Activated CD8-positive, alpha-beta T cell treated with anti-CD3 and anti-CD28 coated beads, Interleukin-2, amount 10 ng/mL, durations not matched to agents 7 days and 5 days (primary cell): ENCODE measurements at regions not wholly inside any gene's neighbourhood (a gene's known extent, or its start where the extent isn't known, plus 50 kb on each side); places are given as distances from the start of the nearest gene placed in this dataset.

Experiments used
- ATAC-seq: fragments of 150-1000 bp; cut with Tn5 transposase; one replicate; pipeline ENCODE4 v1.10.0; 2021; ENCODE audit warnings: moderate library complexity
- CTCF ChIA-PET: fragments of 350-600 bp; sonication (Branson Sonifier 250); formaldehyde crosslinking; loops from one replicate; lab custom pipeline; 2021; ENCODE audit warnings: antibody characterized with exemption; lab: Charles Lee
- POLR2A ChIA-PET: fragments of 350-600 bp; sonication (Branson Sonifier 250); formaldehyde crosslinking; loops from one replicate; lab custom pipeline; 2021; ENCODE audit warnings: antibody characterized with exemption; lab: Charles Lee
- DNase-seq: peaks from one replicate; pipeline ENCODE4 v3.0.0-alpha.2; 2020
- H3K27ac Mint-ChIP-seq: one replicate; pipeline ENCODE4 v1.8.0; 2021; ENCODE audit warnings: mild to moderate bottlenecking, mixed read lengths
- H3K27me3 Mint-ChIP-seq: one replicate; pipeline ENCODE4 v1.8.0; 2021; ENCODE audit warnings: low read depth, mixed read lengths
- H3K36me3 Mint-ChIP-seq: one replicate; pipeline ENCODE4 v1.8.0; 2021; ENCODE audit warnings: low read depth, mixed read lengths
- H3K4me1 Mint-ChIP-seq: one replicate; pipeline ENCODE4 v1.8.0; 2021; ENCODE audit warnings: low read depth, mixed read lengths
- H3K4me3 Mint-ChIP-seq: one replicate; pipeline ENCODE4 v1.8.0; 2021; ENCODE audit warnings: mild to moderate bottlenecking, mixed read lengths
- H3K9me3 Mint-ChIP-seq: one replicate; pipeline ENCODE4 v1.8.0; 2022; ENCODE audit warnings: mixed read lengths; ENCODE audit not compliant: insufficient read depth

GRCh38 chr11:45024846-45025588 is 74.3 kb upstream of the TP53I11 start:
- POLR2A ChIA-PET, result no interaction called here
- Mint-ChIP-seq H3K9me3 (no peaks in the 10 kb centered on the region), H3K27ac (no peak overlapping the region), H3K4me1 (peaks cover 14% of the 10 kb centered on the region), H3K36me3 (no peaks in the 10 kb centered on the region), H3K27me3 (peaks cover 3% of the 10 kb centered on the region), H3K4me3 (no peak overlapping the region)
- no peak for ATAC-seq
- CTCF ChIA-PET, result interaction anchor here (2.1 kb wide), 1 partner anchor 80 kb away, joined by 8 read pairs; no protein-coding TSS in a partner anchor
- DNase-seq, result no peak

- Mint-ChIP-seq H3K4me3 (no peak overlapping the region), H3K27ac (peak overlapping the region; percentile 56), H3K9me3 (no peaks in the 10 kb centered on the region), H3K36me3 (no peaks in the 10 kb centered on the region), H3K4me1 (peaks cover 14% of the 10 kb centered on the region), H3K27me3 (no peaks in the 10 kb centered on the region)
- peak; percentile 82 for ATAC-seq
- ChIA-PET POLR2A (no interaction called here), CTCF (interaction anchor here (0.9 to 2.1 kb wide), 4 partner anchors 47 to 90 kb away, joined by 3 to 8 read pairs (median 3); no protein-coding TSS in a partner anchor)
- peak; percentile 42 for DNase-seq
These were observed 75.2 kb upstream of the TP53I11 start for GRCh38 chr11:45025716-45026492.

- Mint-ChIP-seq H3K27ac (no peak overlapping the region), H3K4me1 (peaks cover 14% of the 10 kb centered on the region), H3K4me3 (no peak overlapping the region), H3K27me3 (peaks cover 2% of the 10 kb centered on the region), H3K9me3 (no peaks in the 10 kb centered on the region), H3K36me3 (no peaks in the 10 kb centered on the region)
- DNase-seq (no peak), ATAC-seq (no peak)
- POLR2A ChIA-PET, result no interaction called here
- CTCF ChIA-PET, result interaction anchor here (0.9 to 1.1 kb wide), 3 partner anchors 46 to 91 kb away, joined by 3 read pairs; no protein-coding TSS in a partner anchor
These were observed 76.2 kb upstream of the TP53I11 start for GRCh38 chr11:45026835-45027234.

- CTCF ChIA-PET, result interaction anchor here (1.1 kb wide), 1 partner anchor 91 kb away, joined by 3 read pairs; no protein-coding TSS in a partner anchor
- H3K36me3 Mint-ChIP-seq, result no peaks in the 10 kb centered on the region
- POLR2A ChIA-PET, result no interaction called here
- ATAC-seq (no peak), DNase-seq (no peak)
- no peak overlapping the region for H3K27ac Mint-ChIP-seq
- peaks cover 2% of the 10 kb centered on the region for H3K27me3 Mint-ChIP-seq
- H3K4me1 Mint-ChIP-seq, result peaks cover 14% of the 10 kb centered on the region
- no peak overlapping the region for H3K4me3 Mint-ChIP-seq
- H3K9me3 Mint-ChIP-seq, result no peaks in the 10 kb centered on the region
These were observed 76.6 kb upstream of the TP53I11 start for GRCh38 chr11:45027312-45027711.

- ChIA-PET POLR2A (no interaction called here), CTCF (no interaction called here)
- Mint-ChIP-seq H3K27ac (no peak overlapping the region), H3K27me3 (peaks cover 6% of the 10 kb centered on the region), H3K36me3 (no peaks in the 10 kb centered on the region), H3K4me3 (no peak overlapping the region), H3K9me3 (no peaks in the 10 kb centered on the region), H3K4me1 (peaks cover 14% of the 10 kb centered on the region)
- DNase-seq (no peak), ATAC-seq (no peak)
These were observed 78.4 kb upstream of the TP53I11 start for GRCh38 chr11:45028911-45029682.

GRCh38 chr11:45030778-45031177 is 80.1 kb upstream of the TP53I11 start:
- H3K9me3 Mint-ChIP-seq, result no peaks in the 10 kb centered on the region
- no peak for DNase-seq
- peaks cover 6% of the 10 kb centered on the region for H3K27me3 Mint-ChIP-seq
- POLR2A ChIA-PET, result no interaction called here
- CTCF ChIA-PET, result no interaction called here
- ATAC-seq, result no peak
- no peak overlapping the region for H3K27ac Mint-ChIP-seq
- no peaks in the 10 kb centered on the region for H3K36me3 Mint-ChIP-seq
- peaks cover 8% of the 10 kb centered on the region for H3K4me1 Mint-ChIP-seq
- H3K4me3 Mint-ChIP-seq, result no peak overlapping the region

- no peaks in the 10 kb centered on the region for H3K9me3 Mint-ChIP-seq
- ATAC-seq, result no peak
- no peaks in the 10 kb centered on the region for H3K36me3 Mint-ChIP-seq
- peaks cover 6% of the 10 kb centered on the region for H3K27me3 Mint-ChIP-seq
- H3K4me1 Mint-ChIP-seq, result no peaks in the 10 kb centered on the region
- H3K4me3 Mint-ChIP-seq, result no peak overlapping the region
- CTCF ChIA-PET, result no interaction called here
- POLR2A ChIA-PET, result interaction anchor here (1.0 kb wide), 1 partner anchor 37 kb away, joined by 4 read pairs; no protein-coding TSS in a partner anchor
- no peak overlapping the region for H3K27ac Mint-ChIP-seq
- no peak for DNase-seq
These were observed 81.3 kb upstream of the TP53I11 start for GRCh38 chr11:45031912-45032519.

- ChIA-PET CTCF (interaction anchor here (1.1 kb wide), 1 partner anchor 67 kb away, joined by 3 read pairs; no protein-coding TSS in a partner anchor), POLR2A (interaction anchor here (0.6 kb wide), 1 partner anchor 65 kb away, joined by 3 read pairs; no protein-coding TSS in a partner anchor)
- DNase-seq, result no peak
- Mint-ChIP-seq H3K27me3 (peaks cover 6% of the 10 kb centered on the region), H3K4me1 (no peaks in the 10 kb centered on the region), H3K27ac (no peak overlapping the region), H3K36me3 (no peaks in the 10 kb centered on the region), H3K9me3 (peaks cover 7% of the 10 kb centered on the region), H3K4me3 (no peak overlapping the region)
- no peak for ATAC-seq
These were observed 84.7 kb upstream of the TP53I11 start for GRCh38 chr11:45035413-45035812.

GRCh38 chr11:45036010-45036409 is 85.3 kb upstream of the TP53I11 start:
- CTCF ChIA-PET, result interaction anchor here (1.1 kb wide), 1 partner anchor 67 kb away, joined by 3 read pairs; no protein-coding TSS in a partner anchor
- Mint-ChIP-seq H3K4me1 (no peaks in the 10 kb centered on the region), H3K4me3 (no peak overlapping the region), H3K36me3 (no peaks in the 10 kb centered on the region), H3K9me3 (peaks cover 7% of the 10 kb centered on the region), H3K27me3 (peaks cover 6% of the 10 kb centered on the region), H3K27ac (no peak overlapping the region)
- DNase-seq, result no peak
- POLR2A ChIA-PET, result interaction anchor here (0.6 kb wide), 1 partner anchor 65 kb away, joined by 3 read pairs; no protein-coding TSS in a partner anchor
- ATAC-seq, result no peak

- Mint-ChIP-seq H3K4me1 (no peaks in the 10 kb centered on the region), H3K36me3 (no peaks in the 10 kb centered on the region), H3K4me3 (no peak overlapping the region), H3K9me3 (peaks cover 7% of the 10 kb centered on the region), H3K27ac (no peak overlapping the region), H3K27me3 (peaks cover 4% of the 10 kb centered on the region)
- ChIA-PET CTCF (no interaction called here), POLR2A (no interaction called here)
- ATAC-seq (no peak), DNase-seq (no peak)
These were observed 86.0 kb upstream of the TP53I11 start for GRCh38 chr11:45036733-45037132.

- Mint-ChIP-seq H3K27ac (no peak overlapping the region), H3K9me3 (peaks cover 7% of the 10 kb centered on the region), H3K36me3 (no peaks in the 10 kb centered on the region), H3K4me1 (no peaks in the 10 kb centered on the region), H3K4me3 (no peak overlapping the region), H3K27me3 (peaks cover 4% of the 10 kb centered on the region)
- POLR2A ChIA-PET, result no interaction called here
- ATAC-seq (no peak), DNase-seq (no peak)
- CTCF ChIA-PET, result no interaction called here
These were observed 86.8 kb upstream of the TP53I11 start for GRCh38 chr11:45037434-45038005.
